ENCODE measurements at regions not wholly inside any gene's neighbourhood (a gene's known extent, or its start where the extent isn't known, plus 50 kb on each side); places are given as distances from the start of the nearest gene placed in this dataset.

GRCh38 chr12:42978708-42979107, 389.2 kb upstream of the PRICKLE1 start:
- no peak for TF ChIP-seq EZH2 (IDR thresholded peaks at IDR 0.05)
- TF ChIP-seq CTCF (IDR thresholded peaks at IDR 0.05 in 2 of 3, conservative IDR thresholded peaks at IDR 0.05 in 1 of 3; ENCODE audit: borderline replicate concordance in 1 of 3, insufficient read depth in 1 of 3, low read depth in 2 of 3, low read length in 2 of 3): no peak
- no peak for TF ChIP-seq POLR2A (IDR thresholded peaks at IDR 0.05; ENCODE audit: borderline replicate concordance, extremely low read depth, insufficient read depth, insufficient read length)
- TF ChIP-seq CEBPB (IDR thresholded peaks at IDR 0.05; ENCODE audit: low read depth): no peak
- TF ChIP-seq RAD21 (IDR thresholded peaks at IDR 0.05; ENCODE audit: low read depth): no peak
- TF ChIP-seq ZFX (IDR thresholded peaks at IDR 0.05): no peak
- TF ChIP-seq SIN3A (IDR thresholded peaks at IDR 0.05; ENCODE audit: low read depth): no peak
- no peak for TF ChIP-seq FOSL1 (IDR thresholded peaks at IDR 0.05; ENCODE audit: low read depth)
- no peak for TF ChIP-seq MAX (IDR thresholded peaks at IDR 0.05)
- no peak for TF ChIP-seq EZH2phosphoT487 (IDR thresholded peaks at IDR 0.05; ENCODE audit: borderline replicate concordance)
- no peak for TF ChIP-seq ATF3 (IDR thresholded peaks at IDR 0.05)
- no peak for TF ChIP-seq POLR2AphosphoS5 (IDR thresholded peaks at IDR 0.05; ENCODE audit: low read depth, low read length)
- no peak for TF ChIP-seq SP1 (IDR thresholded peaks at IDR 0.05; ENCODE audit: low read depth)
